ENCODE measurements at regions not wholly inside any gene's neighbourhood (a gene's known extent, or its start where the extent isn't known, plus 50 kb on each side); places are given as distances from the start of the nearest gene placed in this dataset.
"Not testable (repeated sequence)": the region's sequence is repeated elsewhere in the genome, so short reads cannot be mapped to it uniquely, and the experiment has no call there.

GRCh38 chr9:110130791-110131416 lies 77.1 kb downstream of the C9orf152 start:
- H3K27me3 Mint-ChIP-seq (ENCODE audit: low read depth, poor library complexity): peaks cover 12% of the 10 kb centered on the region
- H3K4me1 Mint-ChIP-seq: peaks cover 60% of the 10 kb centered on the region
- no peak overlapping the region for H3K27ac Mint-ChIP-seq
- peaks cover 10% of the 10 kb centered on the region for H3K36me3 Mint-ChIP-seq (ENCODE audit: low read depth)
- no peak for DNase-seq
- H3K9me3 Mint-ChIP-seq: no peaks in the 10 kb centered on the region
- TF ChIP-seq CTCF (IDR thresholded peaks at IDR 0.05): no peak
- H3K4me3 Mint-ChIP-seq: no peak overlapping the region

- peaks cover 13% of the 10 kb centered on the region for H3K27me3 Mint-ChIP-seq (ENCODE audit: low read depth, poor library complexity)
- peaks cover 15% of the 10 kb centered on the region for H3K36me3 Mint-ChIP-seq (ENCODE audit: low read depth)
- peaks cover 54% of the 10 kb centered on the region for H3K4me1 Mint-ChIP-seq
- H3K27ac Mint-ChIP-seq: no peak overlapping the region
- H3K4me3 Mint-ChIP-seq: no peak overlapping the region
- DNase-seq: no peak
- no peak for TF ChIP-seq CTCF (IDR thresholded peaks at IDR 0.05)
- no peaks in the 10 kb centered on the region for H3K9me3 Mint-ChIP-seq
These were observed 76.5 kb downstream of the C9orf152 start for GRCh38 chr9:110131499-110131898.

- DNase-seq, H3K9me3 Mint-ChIP-seq, H3K27ac Mint-ChIP-seq, H3K4me3 Mint-ChIP-seq: not testable (repeated sequence)
- Mint-ChIP-seq H3K4me1 (peaks cover 44% of the 10 kb centered on the region), H3K36me3 (ENCODE audit: low read depth) (peaks cover 26% of the 10 kb centered on the region), H3K27me3 (ENCODE audit: low read depth, poor library complexity) (peaks cover 16% of the 10 kb centered on the region)
These were observed 75.4 kb downstream of the C9orf152 start for GRCh38 chr9:110132531-110132930.

- H3K4me3 Mint-ChIP-seq: no peak overlapping the region
- no peak overlapping the region for H3K27ac Mint-ChIP-seq
- peaks cover 13% of the 10 kb centered on the region for H3K27me3 Mint-ChIP-seq (ENCODE audit: low read depth, poor library complexity)
- DNase-seq: no peak
- H3K36me3 Mint-ChIP-seq (ENCODE audit: low read depth): peaks cover 31% of the 10 kb centered on the region
- TF ChIP-seq CTCF (IDR thresholded peaks at IDR 0.05): no peak
- H3K9me3 Mint-ChIP-seq: no peaks in the 10 kb centered on the region
- peaks cover 39% of the 10 kb centered on the region for H3K4me1 Mint-ChIP-seq
These were observed 74.9 kb downstream of the C9orf152 start for GRCh38 chr9:110133059-110133458.

- Mint-ChIP-seq H3K27me3 (ENCODE audit: low read depth, poor library complexity) (peaks cover 13% of the 10 kb centered on the region), H3K9me3 (no peaks in the 10 kb centered on the region), H3K4me1 (peaks cover 32% of the 10 kb centered on the region), H3K27ac (no peak overlapping the region), H3K4me3 (no peak overlapping the region), H3K36me3 (ENCODE audit: low read depth) (peaks cover 35% of the 10 kb centered on the region)
- no peak for TF ChIP-seq CTCF (IDR thresholded peaks at IDR 0.05)
- DNase-seq: no peak
These were observed 74.2 kb downstream of the C9orf152 start for GRCh38 chr9:110133608-110134210.

- Mint-ChIP-seq H3K9me3 (no peaks in the 10 kb centered on the region), H3K4me3 (no peak overlapping the region), H3K27ac (no peak overlapping the region), H3K27me3 (ENCODE audit: low read depth, poor library complexity) (peaks cover 15% of the 10 kb centered on the region), H3K36me3 (ENCODE audit: low read depth) (peaks cover 57% of the 10 kb centered on the region), H3K4me1 (peaks cover 13% of the 10 kb centered on the region)
- no peak for TF ChIP-seq CTCF (IDR thresholded peaks at IDR 0.05)
- DNase-seq: no peak
These were observed 72.1 kb downstream of the C9orf152 start for GRCh38 chr9:110135846-110136245.
